HepG2 (cell line): ENCODE measurements at regions not wholly inside any gene's neighbourhood (a gene's known extent, or its start where the extent isn't known, plus 50 kb on each side); places are given as distances from the start of the nearest gene placed in this dataset.

Experiments used
- ATAC-seq: fragments of 200-7000 bp; cut with Tn5 transposase; 3 replicates; pipeline ENCODE4 v1.9.1; 2020; ENCODE audit warnings: mild to moderate bottlenecking, moderate library complexity
- BruUV-seq: library from RNA; stranded (reverse); fragments of 400-500 nt; replicated peaks from 2 replicates; lab custom pipeline; 2021; lab: Mats Ljungman, UMichigan
- CTCF ChIA-PET: fragments of 300-600 bp; formaldehyde crosslinking; extraction: SDS; loops from one replicate; lab custom pipeline; 2021; ENCODE audit warnings: low total read pairs, inconsistent platforms, low intra/inter-chr PET ratio; lab: Yijun Ruan, JAX
- POLR2A ChIA-PET: fragments of 350-600 bp; sonication (Branson Sonifier 250); formaldehyde crosslinking; loops from one replicate; lab custom pipeline; 2020; ENCODE audit warnings: antibody characterized with exemption, inconsistent platforms; lab: Yijun Ruan, JAX
- DNase-seq: peaks from one replicate; pipeline ENCODE4 v3.0.0-alpha.2; 2015; ENCODE audit warnings: low spot score
- FAIRE-seq: peaks from 3 replicates; lab custom pipeline; 2011; peaks lifted over from hg19 to GRCh38; lab: Jason Lieb, UNC
- H2AFZ ChIP-seq: one replicate; pipeline ENCODE4 v1.6.1; 2011; ENCODE audit warnings: low read length, inconsistent platforms
- H3K27ac ChIP-seq: fragments of 300-600 bp; 3 replicates; pipeline ENCODE4 v1.8.0; 2011; ENCODE audit warnings: mixed run types, mild to moderate bottlenecking, mixed read lengths, low read length, inconsistent platforms; ENCODE audit not compliant: insufficient read depth; ENCODE audit errors: extremely low read length
- H3K27me3 ChIP-seq, 2 experiments: fragments of 200-600 bp in 1 of 2; 2 replicates in 1 of 2; 3 replicates in 1 of 2; pipeline versions ENCODE4 v1.6.0 to v1.8.0; 2011; ENCODE audit warnings: low read length in 2 of 2, mild to moderate bottlenecking in 2 of 2, moderate library complexity in 2 of 2, inconsistent platforms in 1 of 2; ENCODE audit not compliant: insufficient read depth in 2 of 2, control insufficient read depth in 1 of 2
- H3K36me3 ChIP-seq, 2 experiments: fragments of 200-600 bp in 1 of 2; replicated peaks in 1 of 2; 2 replicates in 1 of 2; 3 replicates in 1 of 2; pipeline versions ENCODE4 v1.5.1 to v1.8.0; 2011; ENCODE audit warnings: low read length in 2 of 2, inconsistent platforms in 1 of 2; ENCODE audit not compliant: insufficient read depth in 2 of 2, control insufficient read depth in 1 of 2
- H3K4me1 ChIP-seq: 2 replicates; pipeline ENCODE4 v1.5.1; 2012; ENCODE audit warnings: low read length, inconsistent platforms; ENCODE audit not compliant: insufficient read depth
- H3K4me2 ChIP-seq: 2 replicates; pipeline ENCODE4 v1.6.0; 2011; ENCODE audit warnings: low read depth, low read length, inconsistent platforms
- H3K4me3 ChIP-seq, 3 experiments: fragments of 200-600 bp in 1 of 3; sonication (generic), shearing (Covaris generic) in 1 of 3; replicated peaks in 1 of 3; 2 replicates each; pipeline ENCODE4 v1.5.1; 2011 to 2016; ENCODE audit warnings: low read length in 3 of 3, inconsistent platforms in 2 of 3, low read depth in 2 of 3, mild to moderate bottlenecking in 2 of 3, control low read depth in 1 of 3, mixed read lengths in 1 of 3; ENCODE audit not compliant: insufficient read depth in 1 of 3
- H3K79me2 ChIP-seq: one replicate; pipeline ENCODE4 v1.6.1; 2011; ENCODE audit warnings: low read length, inconsistent platforms; ENCODE audit not compliant: insufficient read depth
- H3K9ac ChIP-seq: 2 replicates; pipeline ENCODE4 v1.6.0; 2011; ENCODE audit warnings: mild to moderate bottlenecking, low read depth, low read length, inconsistent platforms; ENCODE audit not compliant: insufficient read depth
- H3K9me3 ChIP-seq: 2 replicates; pipeline ENCODE4 v1.5.1; 2012; ENCODE audit warnings: mild to moderate bottlenecking, low read length
- H4K20me1 ChIP-seq: 2 replicates; pipeline ENCODE4 v1.6.0; 2011; ENCODE audit warnings: inconsistent platforms, mild to moderate bottlenecking, low read length, moderate library complexity; ENCODE audit not compliant: insufficient read depth
- DNMT1 ChIP-seq: sonication (generic); formaldehyde crosslinking; IDR thresholded peaks from 2 replicates; pipeline ENCODE4 v1.5.1; 2020; ENCODE audit warnings: mild to moderate bottlenecking, missing genetic modification reagents
- HMG20B ChIP-seq: conservative IDR thresholded peaks from 2 replicates; pipeline ENCODE4 v1.6.1; 2016; ENCODE audit warnings: missing genetic modification reagents, missing compliant biosample characterization
- HOXA3 ChIP-seq: sonication (generic); formaldehyde crosslinking; IDR thresholded peaks from 2 replicates; pipeline ENCODE4 v1.5.0; 2020; ENCODE audit warnings: missing genetic modification reagents
- KDM5A ChIP-seq: fragments of 200-600 bp; sonication (generic); IDR thresholded peaks from 2 replicates; pipeline ENCODE4 v1.7.0; 2018; ENCODE audit warnings: antibody characterized with exemption, mild to moderate bottlenecking, low read length, borderline replicate concordance
- LRRFIP1 ChIP-seq: sonication (generic); formaldehyde crosslinking; conservative IDR thresholded peaks from 2 replicates; pipeline ENCODE4 v1.4.0; 2020; ENCODE audit warnings: missing genetic modification reagents
- MLX ChIP-seq: IDR thresholded peaks from 2 replicates; pipeline ENCODE4 v1.6.1; 2016
- SPEN ChIP-seq: sonication (generic); formaldehyde crosslinking; IDR thresholded peaks from 2 replicates; pipeline ENCODE4 v1.5.1; 2020; ENCODE audit warnings: low read depth, mild to moderate bottlenecking, missing genetic modification reagents
- ZNF234 ChIP-seq: sonication (generic); formaldehyde crosslinking; conservative IDR thresholded peaks from 2 replicates; pipeline ENCODE4 v1.5.1; 2020; ENCODE audit warnings: mild to moderate bottlenecking, missing genetic modification reagents
- ZNF597 ChIP-seq: sonication (generic); formaldehyde crosslinking; IDR thresholded peaks from 2 replicates; pipeline ENCODE4 v1.5.0; 2020; ENCODE audit warnings: missing genetic modification reagents
- ZNF598 ChIP-seq: sonication (generic); formaldehyde crosslinking; IDR thresholded peaks from 2 replicates; pipeline ENCODE4 v1.5.1; 2020; ENCODE audit warnings: mild to moderate bottlenecking, missing genetic modification reagents, borderline replicate concordance
- ZNF703 ChIP-seq: sonication (generic); formaldehyde crosslinking; IDR thresholded peaks from 2 replicates; pipeline ENCODE4 v1.5.1; 2020; ENCODE audit warnings: missing genetic modification reagents, mild to moderate bottlenecking, moderate library complexity, borderline replicate concordance
- ZNF724P ChIP-seq: sonication (generic); formaldehyde crosslinking; IDR thresholded peaks from 2 replicates; pipeline ENCODE4 v1.8.0; 2022; ENCODE audit warnings: missing genetic modification reagents, borderline replicate concordance
- WGBS: methylation state at CpG from one replicate; pipeline ENCODE4 v1.1.6; 2017; ENCODE audit warnings: low lambda C conversion rate; 5-methylcytosine and 5-hydroxymethylcytosine counted together
- in situ Hi-C: cut with HindIII; loops from 2 replicates; pipeline ENCODE4 v1.10.0; 2017; ENCODE audit warnings: low pct_unique_long_range_greater_than_20kb; ENCODE audit not compliant: extremely low pct_ligation_motif_present
- intact Hi-C: fragments of 100-400 bp; cut with micrococcal nuclease; formaldehyde crosslinking; loops from one replicate; pipeline ENCODE4 v1.10.0; 2022; ENCODE audit not compliant: unreplicated experiment

- no peak for TF ChIP-seq LRRFIP1 (CRISPR knock-in tag)
- TF ChIP-seq HMG20B, result no peak
- no peak for TF ChIP-seq ZNF598 (CRISPR knock-in tag)
- no peak for TF ChIP-seq ZNF234
- no peak for TF ChIP-seq ZNF703
- no peak for TF ChIP-seq KDM5A
- no peak for TF ChIP-seq ZNF724P (CRISPR knock-in tag)
- no peak for TF ChIP-seq ZNF597 (CRISPR knock-in tag)
- no peak for TF ChIP-seq HOXA3 (CRISPR knock-in tag)
- TF ChIP-seq MLX, result no peak
Observed at GRCh38 chr18:49707599-49707998, 105.7 kb downstream of the ACAA2 start (continued).

GRCh38 chr18:49704334-49704733 lies 109.0 kb downstream of the ACAA2 start:
- no peak overlapping the region for H3K4me2 ChIP-seq
- no peaks in the 10 kb centered on the region for H4K20me1 ChIP-seq
- no peaks in the 10 kb centered on the region for H3K9me3 ChIP-seq
- ChIA-PET CTCF (no interaction called here), POLR2A (no interaction called here)
- H3K4me1 ChIP-seq, result peaks cover 7% of the 10 kb centered on the region; the same call in 1 of the 2 replicates
- no peak overlapping the region for H2AFZ ChIP-seq
- TF ChIP-seq DNMT1 (no peak), SPEN (CRISPR knock-in tag) (no peak)
- no peaks in the 10 kb centered on the region for H3K79me2 ChIP-seq
- WGBS, result 43% methylated on average over 6 of the region's 6 CpGs
- ATAC-seq, result no peak
- no peak for FAIRE-seq
- no TSS peak for BruUV-seq
- DNase-seq, result no peak
- H3K27me3 ChIP-seq, result peaks cover 0 to under 1% of the 10 kb centered on the region in 2 experiments; a peak in 1 of 5 replicates
- intact Hi-C loops (no loop called here), in situ Hi-C loops (no loop called here)
- H3K27ac ChIP-seq, result no peak overlapping the region
- H3K36me3 ChIP-seq, result no peaks in the 10 kb centered on the region
- H3K4me3 ChIP-seq, result no peak overlapping the region
- H3K9ac ChIP-seq, result no peak overlapping the region
